Upper lobe of right lung (tissue), 1 donor: ENCODE measurements at regions not wholly inside any gene's neighbourhood (a gene's known extent, or its start where the extent isn't known, plus 50 kb on each side); places are given as distances from the start of the nearest gene placed in this dataset.
A peak's percentile ranks its signal among the peaks of the same experiment; 100 is the strongest.

Source experiments
- ATAC-seq: fragments of 200-7000 bp; cut with Tn5 transposase; one replicate; pipeline ENCODE4 v1.9.1; 2020; ENCODE audit warnings: mild to moderate bottlenecking, moderate library complexity
- DNase-seq: peaks from one replicate; pipeline ENCODE4 v3.0.0-alpha.2; 2020
- H3K27ac ChIP-seq: fragments of 200-600 bp; one replicate; pipeline ENCODE4 v1.8.0; 2022
- H3K27me3 ChIP-seq: fragments of 200-600 bp; one replicate; pipeline ENCODE4 v1.8.0; 2022; ENCODE audit warnings: mild to moderate bottlenecking
- H3K36me3 ChIP-seq: fragments of 200-600 bp; one replicate; pipeline ENCODE4 v1.8.0; 2022
- H3K4me1 ChIP-seq: fragments of 200-600 bp; one replicate; pipeline ENCODE4 v1.8.0; 2022
- H3K4me3 ChIP-seq: fragments of 200-600 bp; one replicate; pipeline ENCODE4 v1.8.0; 2022; ENCODE audit warnings: mild to moderate bottlenecking
- H3K9me3 ChIP-seq: fragments of 200-600 bp; one replicate; pipeline ENCODE4 v1.8.0; 2022
- intact Hi-C: fragments of 100-400 bp; cut with DNase I; formaldehyde crosslinking; loops from one replicate; pipeline ENCODE4 v1.11.0; 2022
- TF ChIP-seq, protein P1 (sequence below): fragments of 200-600 bp; IDR thresholded peaks from one replicate; pipeline ENCODE4 v1.8.0; 2022; ENCODE audit warnings: antibody characterized with exemption
- donor health status: DM: no; HTN: yes; CAD: no; lungs with severe emphysema.

GRCh38 chr5:77942578-77943239, 166.6 kb upstream of the TBCA start:
- no peaks in the 10 kb centered on the region for H3K36me3 ChIP-seq
- no peak overlapping the region for H3K4me3 ChIP-seq
- H3K4me1 ChIP-seq: no peaks in the 10 kb centered on the region
- TF ChIP-seq, protein P1, sequence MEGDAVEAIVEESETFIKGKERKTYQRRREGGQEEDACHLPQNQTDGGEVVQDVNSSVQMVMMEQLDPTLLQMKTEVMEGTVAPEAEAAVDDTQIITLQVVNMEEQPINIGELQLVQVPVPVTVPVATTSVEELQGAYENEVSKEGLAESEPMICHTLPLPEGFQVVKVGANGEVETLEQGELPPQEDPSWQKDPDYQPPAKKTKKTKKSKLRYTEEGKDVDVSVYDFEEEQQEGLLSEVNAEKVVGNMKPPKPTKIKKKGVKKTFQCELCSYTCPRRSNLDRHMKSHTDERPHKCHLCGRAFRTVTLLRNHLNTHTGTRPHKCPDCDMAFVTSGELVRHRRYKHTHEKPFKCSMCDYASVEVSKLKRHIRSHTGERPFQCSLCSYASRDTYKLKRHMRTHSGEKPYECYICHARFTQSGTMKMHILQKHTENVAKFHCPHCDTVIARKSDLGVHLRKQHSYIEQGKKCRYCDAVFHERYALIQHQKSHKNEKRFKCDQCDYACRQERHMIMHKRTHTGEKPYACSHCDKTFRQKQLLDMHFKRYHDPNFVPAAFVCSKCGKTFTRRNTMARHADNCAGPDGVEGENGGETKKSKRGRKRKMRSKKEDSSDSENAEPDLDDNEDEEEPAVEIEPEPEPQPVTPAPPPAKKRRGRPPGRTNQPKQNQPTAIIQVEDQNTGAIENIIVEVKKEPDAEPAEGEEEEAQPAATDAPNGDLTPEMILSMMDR: no peak
- intact Hi-C loops: no loop called here
- DNase-seq (no peak), ATAC-seq (no peak)
- peaks cover 36% of the 10 kb centered on the region for H3K27me3 ChIP-seq
- H3K27ac ChIP-seq: no peak overlapping the region
- H3K9me3 ChIP-seq: no peaks in the 10 kb centered on the region

- ATAC-seq: peak; percentile 63
- TF ChIP-seq, protein P1: no peak
- no peak overlapping the region for H3K4me3 ChIP-seq
These were observed 161.1 kb upstream of the TBCA start for GRCh38 chr5:77937015-77937908.

GRCh38 chr5:77936365-77936693, 160.2 kb upstream of the TBCA start:
- Histone ChIP-seq H3K27me3 (peaks cover 17% of the 10 kb centered on the region), H3K27ac (no peak overlapping the region), H3K4me1 (no peaks in the 10 kb centered on the region), H3K4me3 (no peak overlapping the region), H3K9me3 (no peaks in the 10 kb centered on the region), H3K36me3 (no peaks in the 10 kb centered on the region)
- TF ChIP-seq, protein P1: no peak
- intact Hi-C loops: no loop called here
- no peak for ATAC-seq
- DNase-seq: no peak

More at GRCh38 chr5:77937015-77937908, 161.1 kb upstream of the TBCA start:
- Histone ChIP-seq H3K27me3 (peaks cover 21% of the 10 kb centered on the region), H3K36me3 (no peaks in the 10 kb centered on the region), H3K27ac (no peak overlapping the region), H3K9me3 (no peaks in the 10 kb centered on the region), H3K4me1 (no peaks in the 10 kb centered on the region)
- intact Hi-C loops: no loop called here
- no peak for DNase-seq

- Histone ChIP-seq H3K4me3 (no peak overlapping the region), H3K36me3 (no peaks in the 10 kb centered on the region), H3K27ac (no peak overlapping the region), H3K9me3 (no peaks in the 10 kb centered on the region), H3K27me3 (peaks cover 12% of the 10 kb centered on the region), H3K4me1 (no peaks in the 10 kb centered on the region)
- ATAC-seq (peak; percentile 74), DNase-seq (no peak)
- TF ChIP-seq, protein P1: no peak
- intact Hi-C loops: no loop called here
These were observed 159.6 kb upstream of the TBCA start for GRCh38 chr5:77935506-77936364.

- ATAC-seq: no peak
- H3K4me3 ChIP-seq: no peak overlapping the region
These were observed 152.7 kb upstream of the TBCA start for GRCh38 chr5:77928776-77929300.

More at GRCh38 chr5:77928776-77929300, 152.7 kb upstream of the TBCA start:
- H3K4me1 ChIP-seq: no peaks in the 10 kb centered on the region
- no peak overlapping the region for H3K27ac ChIP-seq
- no peak for DNase-seq
- no peaks in the 10 kb centered on the region for H3K36me3 ChIP-seq
- intact Hi-C loops: no loop called here
- TF ChIP-seq, protein P1: no peak
- H3K27me3 ChIP-seq: no peaks in the 10 kb centered on the region
- no peaks in the 10 kb centered on the region for H3K9me3 ChIP-seq
